HG03520 (cell line): ENCODE measurements at regions not wholly inside any gene's neighbourhood (a gene's known extent, or its start where the extent isn't known, plus 50 kb on each side); places are given as distances from the start of the nearest gene placed in this dataset.
"Not testable (repeated sequence)": the region's sequence is repeated elsewhere in the genome, so short reads cannot be mapped to it uniquely, and the experiment has no call there.

ENCODE experiments used
- ATAC-seq: cut with Tn5 transposase; IDR thresholded peaks from one replicate; pipeline ENCODE4 v1.9.1; 2021; ENCODE audit warnings: mild to moderate bottlenecking, moderate library complexity; ENCODE audit not compliant: unreplicated experiment

- ATAC-seq = no peak
Observed at GRCh38 chr2:83475371-83475770, 983.7 kb downstream of the SUCLG1 start.

DNA sequence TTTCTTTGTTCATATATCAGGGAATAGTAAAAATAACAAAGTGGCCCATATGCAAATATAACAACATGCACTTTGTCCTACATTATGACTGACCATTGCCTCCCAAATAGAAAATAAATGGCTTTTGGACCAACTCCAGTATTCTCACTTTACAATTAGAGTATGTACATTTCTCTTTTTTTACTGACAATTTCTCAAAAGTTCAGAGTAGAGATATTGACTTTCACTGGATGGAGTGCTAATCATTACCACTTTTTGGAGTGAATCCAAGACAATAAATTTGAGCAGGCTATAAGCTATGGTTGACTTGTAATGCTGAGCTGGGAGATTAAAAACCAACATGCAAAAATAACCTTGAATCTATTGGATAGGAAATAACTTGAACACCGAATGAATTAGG lies 987.4 kb downstream of the SUCLG1 start:
- no peak for ATAC-seq

- no peak for ATAC-seq
Observed at GRCh38 chr2:83470928-83471327, 988.2 kb downstream of the SUCLG1 start.

DNA sequence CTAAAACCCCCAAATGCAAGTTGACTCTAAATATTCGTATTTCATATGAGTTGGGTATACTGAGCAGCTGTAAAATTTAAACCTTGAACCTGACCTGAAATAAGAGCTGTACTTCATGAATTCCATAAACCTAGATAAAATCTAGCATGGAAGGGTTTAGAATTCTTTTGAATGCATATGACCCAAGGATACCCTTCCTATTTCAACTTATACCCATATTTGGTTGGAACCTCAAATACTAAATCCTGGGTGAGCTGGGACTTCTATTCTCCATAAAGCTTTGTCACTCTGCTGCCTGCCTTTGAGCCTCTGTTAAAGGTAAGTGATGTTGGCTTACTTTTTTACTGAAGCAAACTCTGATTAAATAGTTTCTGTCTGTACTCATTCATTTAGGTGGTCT lies 994.6 kb downstream of the SUCLG1 start:
- no peak for ATAC-seq

DNA sequence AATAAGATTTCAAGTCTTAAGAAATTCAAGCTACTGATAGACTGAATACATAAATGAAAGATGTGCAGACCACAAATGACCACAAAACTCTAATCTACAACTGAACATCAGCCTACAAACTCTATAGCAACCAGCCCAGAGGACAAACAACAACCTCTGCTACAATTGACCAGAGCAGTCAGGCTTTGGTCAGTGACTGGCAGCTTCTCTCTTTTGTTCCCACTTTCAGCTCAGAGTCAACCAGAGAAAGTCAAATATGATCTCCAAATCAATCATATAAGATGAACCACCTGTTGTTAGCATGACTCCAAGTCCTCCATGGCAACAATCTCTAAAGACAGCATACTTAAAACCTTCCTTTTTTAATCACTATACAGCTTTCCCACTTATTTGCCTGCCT lies 996.2 kb downstream of the SUCLG1 start:
- no peak for ATAC-seq

GRCh38 chr2:83461135-83461534 lies 997.9 kb downstream of the SUCLG1 start:
- ATAC-seq = no peak

GRCh38 chr2:83459456-83459855 lies 999.6 kb downstream of the SUCLG1 start:
- ATAC-seq = no peak

- ATAC-seq = no peak
Observed at GRCh38 chr2:83435989-83436388, 1023.1 kb downstream of the SUCLG1 start.

- no peak for ATAC-seq
Observed at GRCh38 chr2:83420993-83421392, 1038.1 kb downstream of the SUCLG1 start.

DNA sequence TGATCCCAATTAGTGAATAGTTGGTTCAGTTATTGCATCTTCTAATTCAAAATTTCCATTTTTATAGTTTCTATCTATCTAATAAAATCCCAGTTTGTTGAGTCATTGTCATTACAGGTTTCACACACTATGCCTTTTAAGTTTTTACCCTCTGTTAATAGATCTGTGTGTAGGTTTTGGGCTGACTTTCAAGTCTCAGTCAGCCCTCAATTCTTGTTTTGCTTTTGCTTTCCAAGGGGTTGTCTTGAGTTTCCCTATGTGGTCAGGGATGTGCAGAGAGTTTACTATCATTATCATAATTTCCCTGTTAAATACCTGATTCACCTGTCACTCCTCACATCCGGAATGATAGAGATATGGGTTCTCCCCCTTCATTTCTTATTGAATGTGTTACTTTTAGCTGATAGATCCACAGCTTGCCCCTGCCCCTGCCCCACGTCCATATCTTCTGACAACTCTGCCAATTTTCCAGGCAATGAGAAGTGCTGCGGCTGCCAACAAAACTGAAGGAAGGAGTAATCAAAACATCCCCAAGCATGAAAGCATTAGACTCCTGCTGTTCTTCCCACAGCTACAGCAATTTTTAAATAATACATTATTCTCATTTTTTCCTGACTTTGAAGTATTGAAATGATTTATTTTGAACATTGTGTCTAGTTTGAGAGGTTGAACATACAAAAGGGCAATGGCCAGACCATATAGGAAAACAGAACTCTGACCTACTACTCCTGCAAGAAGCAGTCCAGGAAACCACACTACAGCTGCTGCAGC lies 1064.8 kb downstream of the SUCLG1 start:
- no peak for ATAC-seq

- no peak for ATAC-seq
Observed at GRCh38 chr2:83388804-83389203, 1070.3 kb downstream of the SUCLG1 start.

DNA sequence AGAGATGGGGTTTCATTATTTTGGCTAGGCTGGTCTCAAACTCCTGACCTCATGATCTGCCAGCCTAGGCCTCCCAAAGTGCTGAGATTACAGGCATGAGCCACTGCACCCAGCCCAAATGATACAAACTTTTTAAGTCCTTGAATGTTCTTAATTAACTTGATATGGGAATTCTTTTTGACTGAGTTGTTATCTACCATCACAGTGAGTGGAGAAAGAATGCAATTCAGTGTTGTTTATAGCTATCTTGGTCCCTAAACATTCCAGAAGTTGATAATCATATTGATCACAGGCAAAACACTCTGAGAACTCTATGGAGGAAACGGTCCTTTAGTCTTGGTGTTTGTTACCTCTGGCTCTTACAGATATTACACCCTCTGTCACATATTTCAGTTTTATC lies 1072.5 kb downstream of the SUCLG1 start:
- no peak for ATAC-seq

GRCh38 chr2:83378921-83379320 lies 1080.2 kb downstream of the SUCLG1 start:
- no peak for ATAC-seq

GRCh38 chr2:83376731-83377130 lies 1082.3 kb downstream of the SUCLG1 start:
- no peak for ATAC-seq

DNA sequence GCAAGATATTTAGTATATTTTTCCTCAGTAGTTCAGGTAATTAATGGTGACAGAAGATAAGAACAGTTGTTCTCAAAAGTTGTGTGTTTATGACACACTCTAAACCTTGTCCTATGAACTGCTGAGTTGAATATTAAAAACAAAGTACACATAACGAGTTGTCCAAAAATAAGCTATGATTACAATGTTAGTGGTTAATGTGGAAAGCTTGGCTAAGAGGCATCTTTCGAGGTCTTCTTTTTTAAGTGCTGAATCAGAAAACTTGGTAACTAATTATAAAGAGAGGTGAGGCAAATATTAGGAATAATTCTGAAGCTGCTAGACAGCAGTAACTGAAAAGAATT lies 1088.7 kb downstream of the SUCLG1 start:
- no peak for ATAC-seq

- ATAC-seq = no peak
Observed at GRCh38 chr2:83369601-83370418, 1089.3 kb downstream of the SUCLG1 start.

DNA sequence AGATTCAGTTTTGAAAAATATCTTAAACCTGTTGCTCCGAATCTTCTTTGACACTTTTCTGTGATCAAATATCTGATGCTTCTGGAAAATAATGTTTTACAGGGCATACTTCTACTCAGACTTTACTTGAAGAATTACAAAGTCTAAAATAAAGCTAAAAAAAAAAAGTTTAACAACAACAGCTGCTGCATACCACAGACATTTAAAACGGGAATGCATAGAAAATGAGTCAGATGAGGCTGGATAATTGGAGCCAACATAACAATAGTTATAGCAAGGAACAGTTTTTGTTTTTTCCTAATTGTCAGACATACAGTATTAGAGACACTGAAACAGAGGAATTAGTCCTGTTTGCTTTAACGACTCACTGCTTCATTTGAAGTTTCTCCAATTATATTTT lies 1090.2 kb downstream of the SUCLG1 start:
- no peak for ATAC-seq

DNA sequence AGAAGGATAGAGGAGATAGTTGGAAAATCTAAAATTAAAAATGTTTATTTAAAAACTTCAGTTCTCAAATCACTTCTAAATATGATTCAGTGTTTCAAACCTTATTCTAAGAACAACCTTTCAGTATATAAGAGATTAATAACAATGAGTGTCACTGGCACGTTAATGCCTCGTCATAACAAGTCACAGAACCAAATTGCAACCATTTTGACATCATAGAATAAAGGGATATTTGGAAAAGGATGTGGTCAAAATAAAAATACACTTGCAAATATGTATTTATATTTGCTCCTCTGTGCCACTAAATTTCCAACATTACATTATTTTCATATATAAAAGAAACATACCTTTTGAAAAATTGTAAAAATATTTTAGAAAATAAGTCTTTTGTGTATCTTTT lies 1090.6 kb downstream of the SUCLG1 start:
- no peak for ATAC-seq

- no peak for ATAC-seq
Observed at GRCh38 chr2:83365476-83365875, 1093.6 kb downstream of the SUCLG1 start.

DNA sequence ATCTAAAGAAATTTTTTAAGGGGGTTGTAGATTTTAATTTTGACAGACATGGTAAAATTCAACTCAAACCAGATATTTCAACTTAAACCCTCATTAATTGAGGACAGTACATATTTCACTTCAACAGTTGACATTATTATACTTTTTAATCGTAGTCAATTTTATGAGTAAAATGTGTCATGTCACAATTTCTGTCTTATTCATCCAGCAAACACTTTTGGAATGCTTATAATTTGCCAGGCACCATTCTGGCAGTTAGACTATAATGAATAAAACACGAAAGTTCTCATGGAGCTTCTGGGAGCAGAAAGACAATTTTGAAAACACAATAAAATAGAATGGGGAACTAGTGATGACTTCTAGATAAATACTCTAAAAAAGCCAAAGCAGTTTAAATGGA lies 1094.8 kb downstream of the SUCLG1 start:
- ATAC-seq = no peak

DNA sequence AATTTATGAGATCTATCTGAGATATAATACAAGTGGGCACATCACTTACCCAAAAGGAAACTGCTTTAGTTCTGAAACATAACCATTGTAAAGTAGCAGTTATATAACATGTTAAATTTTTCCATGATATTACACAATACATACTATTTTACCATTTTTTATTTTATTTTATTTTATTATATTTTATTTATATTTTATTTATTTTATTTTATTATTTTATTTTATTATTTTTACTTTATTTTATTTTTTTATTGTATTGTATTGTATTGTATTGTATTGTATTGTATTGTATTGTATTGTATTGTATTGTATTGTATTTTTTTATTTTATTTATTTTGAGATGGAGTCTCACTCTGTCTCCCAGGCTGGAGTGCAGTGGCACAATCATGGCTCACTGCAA lies 1095.9 kb downstream of the SUCLG1 start:
- not testable (repeated sequence) for ATAC-seq

- ATAC-seq = no peak
Observed at GRCh38 chr2:83359336-83359735, 1099.7 kb downstream of the SUCLG1 start.
